Stimulated activated CD8-positive, alpha-beta memory T cell treated with anti-CD3 and anti-CD28 coated beads, Interleukin-15, amount 100 ng/mL, for 48 hours (primary cell): ENCODE measurements at regions not wholly inside any gene's neighbourhood (a gene's known extent, or its start where the extent isn't known, plus 50 kb on each side); places are given as distances from the start of the nearest gene placed in this dataset.

Experiments
- DNase-seq, 2 donors: peaks; one replicate each; pipeline ENCODE4 v3.0.0-alpha.2; 2020; ENCODE audit warnings: low read depth in 2 of 2

DNA sequence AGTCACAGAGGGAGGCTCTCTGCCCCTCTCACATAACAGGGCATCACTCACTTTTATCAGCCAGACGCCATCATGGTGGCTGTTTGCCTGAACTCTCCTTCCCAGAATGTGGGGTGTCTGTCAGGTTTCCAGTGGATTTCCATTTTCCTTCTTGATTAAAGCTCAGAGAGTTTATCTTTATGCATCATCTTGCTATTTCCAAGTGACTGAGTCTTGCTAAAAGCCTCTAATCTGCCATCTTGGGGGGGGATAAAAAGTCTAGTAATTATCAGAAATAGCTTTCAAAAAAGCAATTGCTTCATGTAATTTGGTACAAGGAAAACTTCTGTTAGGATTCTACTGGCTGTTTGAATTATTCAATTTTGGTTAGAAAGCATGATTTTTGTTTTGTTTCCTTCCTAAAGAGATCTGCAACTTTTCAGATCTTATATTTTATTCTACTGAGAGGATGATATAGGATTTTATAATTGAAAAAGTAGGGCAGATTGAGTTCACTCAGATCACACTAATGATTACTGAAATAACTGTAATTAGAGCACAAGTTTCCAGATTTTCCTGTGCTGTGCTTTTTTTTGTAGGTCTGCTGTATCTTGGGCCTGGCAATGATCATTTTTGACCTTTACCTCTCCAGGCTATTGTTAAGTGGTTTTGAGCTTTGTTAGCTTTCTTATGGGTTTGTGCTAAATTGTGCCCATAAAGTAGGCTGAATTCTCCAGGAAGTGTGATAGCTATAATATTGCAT, 661.5 kb downstream of the TLE4 start:
- no peak for DNase-seq

DNA sequence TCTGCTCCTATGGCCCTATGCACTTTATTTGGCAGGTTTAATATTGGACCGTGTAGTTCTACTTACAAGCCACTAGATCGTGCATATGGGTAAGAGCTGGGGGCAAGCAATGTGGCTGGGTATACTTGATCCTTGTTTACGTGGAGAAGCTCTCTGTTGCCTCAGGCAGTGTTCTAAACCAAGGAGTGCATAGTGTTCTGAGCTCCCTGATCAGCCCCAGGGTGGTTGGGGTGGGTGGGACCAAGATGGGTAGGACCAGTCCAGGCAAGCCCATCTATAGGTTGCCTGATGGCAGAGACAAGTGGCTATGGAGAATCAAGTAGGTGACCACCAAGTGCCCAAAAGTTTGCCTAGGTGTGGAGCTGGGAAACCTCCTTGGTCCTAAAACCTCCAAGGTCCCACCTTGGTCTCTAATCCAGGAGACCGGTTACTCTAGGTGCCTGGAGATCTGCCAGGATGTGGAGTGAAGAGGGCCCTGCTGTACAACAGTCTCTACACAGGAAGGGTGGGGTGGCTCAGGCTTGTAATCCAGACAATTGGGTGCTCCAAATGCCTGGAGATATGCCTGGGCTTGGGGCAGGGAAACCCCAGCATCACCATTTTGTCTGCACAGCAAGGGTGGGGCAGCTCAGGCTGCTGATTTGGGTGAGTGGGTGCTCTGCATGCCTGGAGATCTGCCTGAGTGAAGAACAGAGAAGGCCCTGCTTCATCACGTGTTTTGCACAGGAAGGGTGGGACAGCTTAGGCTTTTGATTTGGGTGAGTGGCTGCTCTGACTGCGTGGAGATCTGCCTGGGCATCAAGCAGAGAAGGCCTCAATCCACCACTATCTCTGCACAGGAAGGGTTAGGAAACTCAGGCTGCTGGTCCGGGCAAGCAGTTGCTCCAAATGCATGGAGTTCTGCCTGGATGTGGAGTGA, 659.8 kb downstream of the TLE4 start:
- no peak for DNase-seq

DNA sequence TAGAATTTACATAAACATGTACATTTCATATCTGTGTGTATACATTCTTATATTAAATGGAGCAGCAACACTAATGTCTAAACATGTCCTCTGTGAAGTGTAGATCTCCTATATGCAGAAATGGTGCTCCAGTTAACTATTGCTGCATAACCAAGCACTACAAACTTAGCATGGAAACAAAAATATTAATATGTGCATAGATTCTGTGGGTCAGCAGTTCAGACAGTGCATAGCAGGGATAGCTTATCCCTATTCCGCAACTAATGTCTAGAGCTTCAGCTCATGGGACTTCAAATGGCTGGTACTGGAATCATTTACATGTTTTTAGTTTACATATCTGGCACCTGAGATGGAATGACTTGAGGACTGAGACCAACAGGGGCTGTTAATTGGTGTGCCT, 652.1 kb downstream of the TLE4 start:
- no peak for DNase-seq

DNA sequence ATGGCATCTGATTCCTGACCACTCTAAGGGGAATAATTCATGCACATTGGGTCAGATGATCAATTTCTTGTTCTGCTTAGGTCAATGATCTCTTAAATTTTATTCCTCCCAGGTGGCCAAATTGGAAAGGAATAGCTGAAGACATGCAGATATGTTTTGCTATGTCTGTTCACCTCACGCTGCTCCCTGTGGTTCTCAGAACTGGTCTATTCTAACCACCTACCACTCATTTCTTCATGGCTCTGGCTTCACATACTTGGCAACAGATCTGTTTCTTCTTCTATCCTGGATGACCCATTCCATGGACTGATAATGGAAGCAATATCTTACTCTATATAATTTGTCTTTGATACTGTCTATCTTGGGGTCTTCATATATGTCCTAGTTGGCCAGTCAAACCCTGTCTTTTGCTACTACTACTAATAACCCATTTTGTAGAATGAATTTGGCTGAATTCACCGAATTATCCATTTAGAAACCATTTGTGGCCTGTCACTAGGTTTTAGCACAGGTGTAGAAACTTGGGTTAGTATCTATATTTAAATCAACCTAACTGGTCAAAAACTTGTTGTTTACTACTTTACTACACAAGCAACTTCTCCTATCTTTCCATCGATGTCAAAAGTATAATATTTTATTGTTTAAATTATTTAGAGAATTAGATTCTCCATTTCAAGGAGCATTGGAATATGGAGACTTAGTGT, 650.9 kb downstream of the TLE4 start:
- DNase-seq: no peak

DNA sequence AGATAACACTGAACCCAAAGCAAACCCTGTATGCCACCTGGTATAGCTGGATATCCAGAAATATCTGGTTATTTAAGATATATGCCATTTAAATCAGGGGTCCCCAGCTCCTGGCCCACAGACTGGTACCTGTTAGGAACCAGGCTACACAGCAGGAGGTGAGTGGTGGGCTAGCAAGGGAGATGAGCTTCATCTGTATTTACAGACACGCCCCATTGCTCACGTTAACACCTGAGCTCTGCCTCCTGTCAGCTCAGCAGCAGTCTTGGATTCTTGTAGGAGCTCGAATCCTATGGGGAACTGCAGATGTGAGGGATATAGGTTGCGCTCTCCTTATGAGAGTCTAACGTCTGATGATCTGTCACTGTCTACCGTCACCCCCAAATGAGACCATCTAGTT, 646.6 kb downstream of the TLE4 start:
- no peak for DNase-seq

DNA sequence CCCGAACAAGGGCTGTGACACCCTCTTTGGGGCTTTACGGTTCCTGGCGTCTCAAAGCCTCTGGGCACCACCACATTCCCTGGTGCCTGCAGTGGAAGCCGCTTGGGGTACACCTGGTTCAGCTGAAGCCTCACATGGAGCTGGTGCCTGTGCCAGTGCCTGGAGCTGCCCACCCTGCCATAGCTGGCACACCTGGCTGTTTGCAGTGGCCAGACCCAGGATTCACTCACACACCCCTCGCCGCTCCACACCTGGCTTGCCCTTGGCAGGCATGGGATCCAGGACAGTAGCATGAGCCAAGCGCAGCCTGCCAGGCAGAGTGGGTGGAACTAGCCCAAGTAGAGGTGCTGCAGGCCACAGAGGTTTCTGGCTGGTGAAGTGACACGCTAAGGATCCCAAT, 641.8 kb downstream of the TLE4 start:
- no peak for DNase-seq

DNA sequence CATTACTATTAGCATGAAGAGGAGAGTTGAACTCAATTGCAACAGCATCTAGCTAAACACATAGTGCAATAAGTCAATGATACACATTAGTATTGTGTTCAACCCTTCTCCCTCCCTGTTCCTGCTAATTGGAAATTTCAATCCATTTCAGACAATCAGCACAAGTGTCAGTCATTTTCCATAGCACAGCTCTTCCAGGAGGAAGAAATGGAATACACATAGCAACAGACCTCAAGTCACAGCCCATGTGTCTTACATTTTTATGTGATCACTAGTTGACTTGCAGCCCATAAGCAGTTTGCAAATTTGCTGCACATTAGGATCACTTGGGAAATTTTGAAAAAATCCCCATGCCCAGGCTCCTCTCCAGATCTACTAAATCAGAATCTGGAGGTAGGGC, 636.9 kb downstream of the TLE4 start:
- no peak for DNase-seq

DNA sequence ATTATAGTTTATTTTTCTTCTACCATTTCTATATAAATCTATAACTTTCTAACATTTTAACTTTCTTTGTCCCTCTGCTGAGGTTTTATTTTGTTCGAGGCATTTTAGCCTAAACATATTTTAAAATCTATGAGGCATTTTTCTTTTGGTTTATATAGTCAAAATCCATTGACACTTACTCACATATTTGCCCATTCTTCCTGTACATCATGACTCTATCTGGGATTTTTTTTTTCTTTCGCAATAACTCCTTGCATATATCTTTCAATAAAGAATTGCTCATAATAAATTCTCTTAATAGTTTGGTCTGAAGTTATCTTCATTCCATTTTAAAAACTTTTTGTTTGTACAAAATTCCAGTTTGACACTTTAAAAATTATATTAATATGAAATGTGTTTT, 632.3 kb downstream of the TLE4 start:
- DNase-seq: no peak

DNA sequence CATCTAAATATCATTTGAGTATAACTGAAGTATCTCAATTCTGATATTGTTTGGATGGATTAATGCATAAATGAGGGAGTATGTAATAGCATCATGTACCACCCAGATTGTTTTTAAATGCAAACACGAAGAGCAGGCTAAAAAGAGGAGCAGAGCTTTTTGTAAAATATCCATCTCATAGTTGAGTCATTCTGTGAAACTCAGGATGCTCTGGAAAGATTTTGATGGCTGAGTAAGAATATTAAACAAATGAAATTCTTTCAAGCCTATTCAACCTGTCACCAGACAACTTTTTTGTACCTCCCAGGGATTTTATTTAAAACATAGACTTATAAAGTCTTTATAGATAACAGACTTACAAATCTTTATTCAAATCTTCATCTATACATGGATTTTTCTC, 625.9 kb downstream of the TLE4 start:
- DNase-seq: no peak

DNA sequence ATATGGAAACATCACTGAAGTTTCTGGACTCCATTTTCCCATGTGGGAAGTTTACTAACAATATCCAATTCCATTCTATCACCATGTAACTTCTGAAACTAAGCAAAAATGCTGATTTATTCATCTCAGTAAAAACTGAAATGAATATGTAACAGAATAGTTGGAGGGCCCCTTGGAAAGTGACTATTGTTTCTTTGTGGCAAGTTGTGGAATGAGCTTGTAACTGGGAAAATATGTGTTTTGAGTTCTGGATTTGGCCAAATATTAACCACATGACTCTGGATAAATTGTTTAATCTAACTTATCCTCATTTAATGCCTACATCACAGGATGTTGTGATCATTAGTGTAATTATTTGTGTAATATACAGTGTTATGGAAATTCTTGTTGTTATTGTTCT, 619.3 kb downstream of the TLE4 start:
- DNase-seq: no peak

DNA sequence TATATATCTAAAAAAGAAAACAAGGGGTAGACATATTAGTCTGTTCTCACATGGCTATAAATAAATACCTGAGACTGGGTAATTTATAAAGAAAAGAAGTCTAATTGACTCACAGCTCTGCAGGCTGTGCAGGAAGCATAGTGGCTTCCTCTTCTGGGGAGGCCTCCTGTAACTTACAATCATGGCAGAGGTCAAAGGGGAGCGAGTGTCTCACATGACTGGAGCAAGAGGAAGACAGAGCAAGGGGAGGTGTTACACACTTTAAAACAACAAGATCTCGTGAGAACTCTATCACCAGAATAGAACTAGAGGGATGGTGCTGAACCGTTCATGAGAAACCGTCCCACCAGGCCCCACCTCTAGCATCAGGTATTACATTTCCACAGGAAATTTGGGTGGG, 616.8 kb downstream of the TLE4 start:
- DNase-seq: no peak

DNA sequence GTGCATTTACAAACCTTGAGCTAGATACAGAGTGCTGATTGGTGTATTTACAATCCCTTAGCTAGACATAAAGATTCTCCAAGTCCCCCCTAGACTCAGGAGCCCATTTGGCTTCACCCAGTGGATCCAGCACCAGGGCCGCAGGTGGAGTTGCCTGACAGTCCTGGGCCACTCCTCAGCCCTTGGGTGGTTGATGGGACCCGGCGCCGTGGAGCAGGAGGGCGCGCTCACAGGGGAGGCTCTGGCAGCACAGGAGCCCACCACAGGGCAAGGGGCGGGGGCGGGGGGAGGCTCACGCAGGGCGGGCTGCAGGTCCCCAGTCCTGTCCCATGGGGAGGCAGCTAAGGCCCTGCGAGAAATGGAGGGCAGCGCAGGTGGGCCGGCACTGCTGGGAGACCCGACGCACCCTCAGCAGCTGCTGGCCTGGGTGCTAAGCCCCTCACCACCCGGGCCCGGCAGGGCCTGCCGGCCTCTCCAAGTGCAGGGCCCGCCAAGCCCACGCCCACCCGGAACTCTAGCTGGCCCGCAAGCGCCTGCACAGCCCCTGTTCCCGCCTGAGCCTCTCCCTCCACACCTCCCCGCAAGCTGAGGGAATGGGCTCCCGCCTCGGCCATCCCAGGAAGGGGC, 613.5 kb downstream of the TLE4 start:
- no peak for DNase-seq

DNA sequence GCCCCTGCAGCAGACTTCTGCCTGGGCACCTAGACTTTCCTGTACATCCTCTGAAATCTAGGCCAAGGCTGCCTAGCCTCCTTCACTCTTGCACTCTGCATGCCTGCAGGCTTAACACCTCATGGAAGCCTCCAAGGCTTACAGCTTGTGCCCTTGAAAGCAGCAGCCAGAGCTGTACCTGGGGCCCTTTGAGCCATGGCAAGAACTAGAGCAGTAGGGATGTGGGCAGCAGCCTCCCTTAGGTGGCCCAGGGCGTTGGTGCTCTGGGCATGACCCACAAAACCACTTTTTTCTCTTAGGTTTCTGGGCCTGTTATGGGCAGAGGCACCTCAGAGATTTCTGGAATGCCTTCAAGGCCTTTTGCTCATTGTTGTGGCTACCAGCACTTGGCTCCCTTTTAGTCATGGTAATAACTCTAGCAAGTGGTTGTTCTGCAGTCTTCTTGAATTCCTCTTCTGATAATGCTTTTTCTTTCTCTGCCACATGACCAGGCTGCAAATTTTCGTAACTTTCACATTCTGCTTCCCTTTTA, 606.2 kb downstream of the TLE4 start:
- no peak for DNase-seq

DNA sequence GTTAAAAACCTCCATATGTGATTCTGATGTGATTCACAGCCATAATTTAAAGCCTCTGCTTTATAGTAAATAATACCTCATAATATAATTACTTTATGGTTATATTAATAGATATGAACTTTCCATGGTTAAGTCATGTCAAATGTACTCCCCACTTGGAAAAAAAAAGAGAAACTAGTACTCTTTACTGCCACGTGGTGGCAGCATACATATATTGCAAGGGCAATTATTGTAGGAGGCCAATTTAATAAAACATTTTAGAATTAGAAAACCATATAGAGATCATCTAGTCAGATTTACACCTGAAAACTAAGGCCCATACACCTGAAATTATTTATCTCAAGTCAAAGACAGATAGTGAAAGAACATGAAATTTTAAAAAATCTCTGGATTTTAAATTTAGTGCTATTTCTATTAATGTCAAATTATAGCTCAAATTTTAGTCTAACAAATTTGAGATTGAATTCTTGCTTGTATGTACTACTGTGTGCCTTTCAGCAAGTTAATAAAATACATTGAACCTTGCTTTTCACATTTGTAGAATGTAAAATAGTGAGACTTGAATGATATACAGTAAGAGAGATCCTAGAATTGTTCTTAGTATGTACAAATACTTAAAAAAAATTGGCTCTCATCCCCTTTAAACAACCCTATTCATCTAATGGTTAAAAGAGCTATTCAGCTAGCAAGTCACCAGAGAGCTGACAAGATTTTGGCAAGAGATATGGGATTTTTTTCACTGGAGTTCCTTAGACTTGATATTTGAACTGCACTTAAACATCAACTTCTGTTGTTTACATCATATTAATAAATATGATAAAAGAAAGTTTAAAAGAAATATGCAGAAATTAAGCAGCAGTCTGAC, 603.8 kb downstream of the TLE4 start:
- no peak for DNase-seq

DNA sequence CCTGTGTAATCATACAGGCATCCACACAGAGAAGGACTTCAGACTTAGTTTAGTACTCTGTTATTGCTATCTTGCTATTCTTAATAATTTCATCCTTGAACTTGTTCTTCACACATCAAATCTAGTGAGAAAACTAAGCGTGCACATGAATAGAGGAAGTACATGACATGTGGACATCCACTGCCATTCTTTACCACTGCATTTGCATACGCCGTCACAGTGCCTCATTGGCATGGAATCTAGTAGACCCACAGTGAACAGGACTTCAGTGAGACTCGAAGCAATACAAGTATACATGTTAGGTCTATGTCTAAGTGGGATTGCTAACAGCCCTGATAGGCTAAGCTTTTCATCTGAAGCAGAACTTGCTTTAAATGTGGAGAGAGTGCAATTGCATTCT, 592.1 kb downstream of the TLE4 start:
- no peak for DNase-seq

DNA sequence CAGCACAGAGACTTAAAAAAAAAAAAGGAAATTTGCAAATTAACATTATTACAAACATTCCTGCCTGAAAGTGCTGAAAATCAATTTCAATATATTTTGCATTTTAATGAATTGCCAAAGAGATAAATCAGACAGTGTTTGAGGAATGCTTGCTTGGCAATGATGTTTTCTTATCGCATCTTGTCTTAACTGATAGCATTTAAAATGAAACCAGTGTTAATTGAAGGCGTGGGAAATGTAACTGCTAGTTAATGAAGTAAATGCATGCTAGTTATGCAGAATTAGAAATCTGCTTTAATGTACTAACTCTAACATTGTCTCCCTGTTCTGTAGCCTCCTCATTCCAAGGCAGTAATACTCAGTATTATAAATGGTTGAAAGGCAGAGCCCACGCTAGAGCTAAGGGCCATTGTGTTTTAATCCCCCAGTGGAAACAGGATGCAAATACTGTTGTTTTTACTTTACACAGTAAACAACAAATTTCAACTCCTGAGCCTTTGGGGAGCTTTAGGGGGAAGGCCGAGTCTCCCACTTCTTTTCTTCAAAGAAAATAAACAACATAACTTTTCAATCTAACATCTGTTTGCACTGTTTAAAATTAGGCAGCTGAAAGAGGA, 586.9 kb downstream of the TLE4 start:
- DNase-seq: no peak

DNA sequence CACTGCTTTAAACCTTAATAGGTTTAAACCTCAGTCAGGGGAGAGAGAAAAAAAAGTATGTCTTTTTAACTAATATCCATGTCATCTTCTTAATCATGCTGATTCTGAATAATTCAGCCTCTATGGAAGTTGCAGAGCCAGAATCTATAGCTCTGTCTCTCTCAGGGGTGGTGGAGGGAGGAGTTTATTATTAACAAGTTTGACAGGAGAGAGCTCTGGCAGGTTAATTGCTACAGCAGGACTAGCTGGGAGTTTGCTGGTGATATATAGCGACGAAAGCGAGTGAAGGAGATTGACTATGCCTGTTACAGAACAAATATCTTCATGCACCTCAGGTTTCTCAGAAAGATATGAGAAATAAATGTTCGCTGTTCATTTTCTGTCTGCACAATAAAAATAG, 586.4 kb downstream of the TLE4 start:
- DNase-seq: no peak

DNA sequence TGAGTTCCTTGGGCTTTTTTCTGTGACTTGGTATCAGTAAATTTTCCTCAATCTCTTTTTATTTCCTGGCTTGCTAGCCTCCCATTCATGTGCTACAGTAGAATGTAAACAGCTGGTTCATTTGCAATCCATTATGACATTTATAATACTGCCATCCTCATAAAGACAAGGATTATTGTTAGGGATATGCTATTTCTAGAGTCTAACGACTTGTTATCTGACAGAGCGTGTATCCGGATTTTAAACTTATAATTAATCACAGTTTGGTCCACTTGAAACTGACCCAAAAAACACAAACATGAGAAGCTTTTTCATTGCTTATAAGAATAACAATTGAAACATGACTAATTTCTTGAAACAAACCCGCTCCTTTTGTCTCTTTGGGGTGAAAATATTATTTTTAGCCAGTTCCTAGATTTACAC, 585.8 kb downstream of the TLE4 start:
- DNase-seq: no peak

DNA sequence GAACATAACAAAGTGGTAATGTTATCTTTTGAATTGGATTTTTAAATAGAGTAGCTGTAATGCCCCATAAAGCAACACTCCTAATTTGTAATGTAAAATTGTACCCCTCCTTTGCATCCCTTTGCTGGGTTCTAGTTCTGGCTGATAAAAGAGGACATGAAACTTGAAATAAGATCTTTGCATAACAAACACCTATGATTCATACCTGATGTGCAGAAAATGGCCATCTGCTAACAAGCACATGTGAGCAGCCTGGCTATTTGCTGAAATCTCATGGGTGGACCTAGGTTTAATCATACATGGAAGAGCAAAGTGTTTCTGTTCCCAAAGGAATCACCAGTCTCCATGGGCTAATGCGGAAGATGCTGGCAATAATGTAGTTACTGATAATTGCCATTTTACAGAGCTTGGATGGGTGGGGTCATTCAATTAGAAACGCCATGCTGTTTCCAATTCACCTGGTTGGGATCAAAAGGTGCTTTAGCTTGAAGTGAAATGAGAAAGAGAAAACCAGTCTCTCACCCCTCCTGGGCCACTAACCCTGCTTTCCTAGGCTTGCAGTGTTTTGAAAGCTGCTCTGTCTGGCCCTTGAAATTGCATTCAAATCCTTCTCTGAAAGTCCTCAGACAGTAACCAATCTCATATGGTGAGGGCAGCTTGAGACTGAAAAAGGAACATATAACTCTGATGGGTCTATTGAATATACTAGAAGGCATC, 585.1 kb downstream of the TLE4 start:
- DNase-seq: no peak

DNA sequence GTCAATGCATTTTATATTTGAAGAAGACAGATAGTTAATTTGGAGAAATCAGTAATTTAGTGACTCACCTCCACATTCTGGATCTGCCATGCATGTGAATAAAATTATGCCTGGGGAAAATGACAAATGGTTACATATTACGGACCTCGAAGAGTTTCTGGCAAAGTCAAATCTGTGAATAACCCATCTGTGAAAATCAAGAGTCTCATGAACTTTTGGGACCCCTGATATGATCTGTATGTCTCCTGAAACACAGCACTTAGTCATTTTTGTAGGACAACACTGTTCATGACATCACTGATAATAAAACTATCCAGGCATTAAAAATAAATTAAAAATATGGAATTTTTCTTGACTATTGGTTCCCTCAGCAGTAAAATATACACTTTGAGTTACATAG, 584.5 kb downstream of the TLE4 start:
- no peak for DNase-seq
